ENCODE measurements at regions not wholly inside any gene's neighbourhood (a gene's known extent, or its start where the extent isn't known, plus 50 kb on each side); places are given as distances from the start of the nearest gene placed in this dataset.

GRCh38 chr10:124263726-124264125 lies 155.0 kb downstream of the OAT start:
- no peak for DNase-seq

- DNase-seq, result no peak
Observed at GRCh38 chr10:124262971-124263370, 155.8 kb downstream of the OAT start.

- no peak for DNase-seq
Observed at GRCh38 chr10:124262234-124262865, 156.4 kb downstream of the OAT start.

- DNase-seq, result peak; percentile 42
Observed at GRCh38 chr10:124259139-124259825, 159.4 kb downstream of the OAT start.

GRCh38 chr10:124257781-124258180 lies 160.9 kb downstream of the OAT start:
- no peak for DNase-seq

GRCh38 chr10:124256151-124256550 lies 162.6 kb downstream of the OAT start:
- DNase-seq, result no peak

GRCh38 chr10:124255556-124255955 lies 162.2 kb upstream of the CHST15 start:
- DNase-seq, result no peak

- DNase-seq, result no peak
Observed at GRCh38 chr10:124254490-124254889, 161.1 kb upstream of the CHST15 start.

- DNase-seq, result no peak
Observed at GRCh38 chr10:124253006-124253405, 159.6 kb upstream of the CHST15 start.

- no peak for DNase-seq
Observed at GRCh38 chr10:124252097-124252715, 158.8 kb upstream of the CHST15 start.

GRCh38 chr10:124251317-124252065 lies 158.1 kb upstream of the CHST15 start:
- DNase-seq, result no peak

GRCh38 chr10:124250506-124250905 lies 157.1 kb upstream of the CHST15 start:
- no peak for DNase-seq

GRCh38 chr10:124249812-124250432 lies 156.5 kb upstream of the CHST15 start:
- DNase-seq, result peak; percentile 26

- no peak for DNase-seq
Observed at GRCh38 chr10:124249196-124249595, 155.8 kb upstream of the CHST15 start.

- DNase-seq, result no peak
Observed at GRCh38 chr10:124248056-124249045, 155.0 kb upstream of the CHST15 start.

GRCh38 chr10:124245806-124246440 lies 152.5 kb upstream of the CHST15 start:
- no peak for DNase-seq

GRCh38 chr10:124245191-124245590 lies 151.8 kb upstream of the CHST15 start:
- no peak for DNase-seq

- DNase-seq, result no peak
Observed at GRCh38 chr10:124244256-124244877, 151.0 kb upstream of the CHST15 start.

- peak; percentile 87 for DNase-seq
Observed at GRCh38 chr10:124243702-124244121, 150.3 kb upstream of the CHST15 start.

- no peak for DNase-seq
Observed at GRCh38 chr10:124242791-124243190, 149.4 kb upstream of the CHST15 start.

- DNase-seq, result no peak
Observed at GRCh38 chr10:124242365-124242764, 149.0 kb upstream of the CHST15 start.
